ENCODE measurements at regions not wholly inside any gene's neighbourhood (a gene's known extent, or its start where the extent isn't known, plus 50 kb on each side); places are given as distances from the start of the nearest gene placed in this dataset.

- no peak for TF ChIP-seq EP300 (IDR thresholded peaks at IDR 0.05; ENCODE audit: borderline replicate concordance)
- no peak for TF ChIP-seq NFIC (IDR thresholded peaks at IDR 0.05)
- no peak for TF ChIP-seq REST (IDR thresholded peaks at IDR 0.05; ENCODE audit: low read depth)
- no peak for TF ChIP-seq MAX (IDR thresholded peaks at IDR 0.05)
- TF ChIP-seq EGR1 (IDR thresholded peaks at IDR 0.05), result no peak
- TF ChIP-seq YY1 (IDR thresholded peaks at IDR 0.05; ENCODE audit: low read depth), result no peak
- no peak for TF ChIP-seq TCF12 (IDR thresholded peaks at IDR 0.05; ENCODE audit: low read depth)
- TF ChIP-seq RAD21 (IDR thresholded peaks at IDR 0.05; ENCODE audit: low read depth), result no peak
- no peak for TF ChIP-seq TAF1 (IDR thresholded peaks at IDR 0.05; ENCODE audit: low read depth)
- TF ChIP-seq CREB1 (IDR thresholded peaks at IDR 0.05; ENCODE audit: low read depth), result no peak
- no peak for TF ChIP-seq FOXM1 (IDR thresholded peaks at IDR 0.05; ENCODE audit: borderline replicate concordance, low read depth)
- TF ChIP-seq ZBTB7A (IDR thresholded peaks at IDR 0.05; ENCODE audit: low read depth), result no peak
Measured at GRCh38 chr1:55879346-55879745, 664.2 kb upstream of the USP24 start.
